ENCODE measurements at regions not wholly inside any gene's neighbourhood (a gene's known extent, or its start where the extent isn't known, plus 50 kb on each side); places are given as distances from the start of the nearest gene placed in this dataset.

DNA sequence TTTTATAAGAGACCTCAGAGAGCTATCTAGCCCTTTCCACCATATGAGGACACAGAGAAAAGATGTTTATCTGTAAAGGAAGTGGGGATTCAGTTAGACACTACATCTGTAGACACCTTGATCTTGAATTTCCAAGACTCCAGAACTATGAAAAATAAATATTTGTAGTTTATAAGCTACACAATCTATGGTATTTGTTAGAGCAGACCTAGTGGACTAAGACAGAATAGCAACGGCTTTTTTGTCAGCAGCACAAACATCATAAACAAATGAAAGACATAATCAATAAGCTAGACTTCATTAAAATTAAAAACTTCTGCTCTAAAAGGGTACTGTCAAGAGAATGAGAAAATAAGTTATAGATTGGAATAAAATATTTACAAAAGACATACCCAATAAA lies 810.1 kb downstream of the FSCB start:
- no peak for DNase-seq (ENCODE audit: low spot score, unreplicated experiment)
- TF ChIP-seq, protein P1, sequence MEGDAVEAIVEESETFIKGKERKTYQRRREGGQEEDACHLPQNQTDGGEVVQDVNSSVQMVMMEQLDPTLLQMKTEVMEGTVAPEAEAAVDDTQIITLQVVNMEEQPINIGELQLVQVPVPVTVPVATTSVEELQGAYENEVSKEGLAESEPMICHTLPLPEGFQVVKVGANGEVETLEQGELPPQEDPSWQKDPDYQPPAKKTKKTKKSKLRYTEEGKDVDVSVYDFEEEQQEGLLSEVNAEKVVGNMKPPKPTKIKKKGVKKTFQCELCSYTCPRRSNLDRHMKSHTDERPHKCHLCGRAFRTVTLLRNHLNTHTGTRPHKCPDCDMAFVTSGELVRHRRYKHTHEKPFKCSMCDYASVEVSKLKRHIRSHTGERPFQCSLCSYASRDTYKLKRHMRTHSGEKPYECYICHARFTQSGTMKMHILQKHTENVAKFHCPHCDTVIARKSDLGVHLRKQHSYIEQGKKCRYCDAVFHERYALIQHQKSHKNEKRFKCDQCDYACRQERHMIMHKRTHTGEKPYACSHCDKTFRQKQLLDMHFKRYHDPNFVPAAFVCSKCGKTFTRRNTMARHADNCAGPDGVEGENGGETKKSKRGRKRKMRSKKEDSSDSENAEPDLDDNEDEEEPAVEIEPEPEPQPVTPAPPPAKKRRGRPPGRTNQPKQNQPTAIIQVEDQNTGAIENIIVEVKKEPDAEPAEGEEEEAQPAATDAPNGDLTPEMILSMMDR (IDR thresholded peaks at IDR 0.05; ENCODE audit: unreplicated experiment): peak; percentile 10
- no peak overlapping the region for H3K27ac Mint-ChIP-seq
- no peaks in the 10 kb centered on the region for H3K36me3 Mint-ChIP-seq (ENCODE audit: insufficient read depth)
- no peak overlapping the region for H3K4me3 Mint-ChIP-seq (ENCODE audit: low read depth)
- no peaks in the 10 kb centered on the region for H3K27me3 Mint-ChIP-seq
- no peaks in the 10 kb centered on the region for H3K4me1 Mint-ChIP-seq (ENCODE audit: low read depth)
- H3K9me3 Mint-ChIP-seq (ENCODE audit: low read depth): peaks cover 3% of the 10 kb centered on the region

DNA sequence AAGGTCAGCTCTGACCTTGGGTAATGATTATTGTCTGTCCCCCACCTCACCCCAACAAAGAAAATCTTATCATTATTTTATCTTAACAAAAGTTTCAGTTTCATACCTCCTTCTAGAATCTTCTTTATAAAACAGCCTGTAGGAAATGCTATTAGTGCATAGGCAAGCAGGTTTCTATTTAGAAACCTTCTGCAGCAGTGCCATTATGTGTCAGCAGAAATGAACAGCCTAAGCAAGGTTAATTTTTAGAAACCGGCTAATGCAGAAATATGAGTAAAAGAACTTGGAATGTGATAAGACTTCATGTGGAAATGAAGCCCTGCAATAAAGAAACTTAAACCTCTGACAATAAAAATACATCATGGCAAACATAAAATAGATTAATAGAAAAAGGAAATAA lies 814.4 kb downstream of the FSCB start:
- no peak for DNase-seq (ENCODE audit: low spot score, unreplicated experiment)
- no peaks in the 10 kb centered on the region for H3K27me3 Mint-ChIP-seq
- no peaks in the 10 kb centered on the region for H3K36me3 Mint-ChIP-seq (ENCODE audit: insufficient read depth)
- no peaks in the 10 kb centered on the region for H3K4me1 Mint-ChIP-seq (ENCODE audit: low read depth)
- TF ChIP-seq, protein P1 (IDR thresholded peaks at IDR 0.05; ENCODE audit: unreplicated experiment): no peak
- H3K27ac Mint-ChIP-seq: no peak overlapping the region
- H3K4me3 Mint-ChIP-seq (ENCODE audit: low read depth): no peak overlapping the region
- H3K9me3 Mint-ChIP-seq (ENCODE audit: low read depth): no peaks in the 10 kb centered on the region

DNA sequence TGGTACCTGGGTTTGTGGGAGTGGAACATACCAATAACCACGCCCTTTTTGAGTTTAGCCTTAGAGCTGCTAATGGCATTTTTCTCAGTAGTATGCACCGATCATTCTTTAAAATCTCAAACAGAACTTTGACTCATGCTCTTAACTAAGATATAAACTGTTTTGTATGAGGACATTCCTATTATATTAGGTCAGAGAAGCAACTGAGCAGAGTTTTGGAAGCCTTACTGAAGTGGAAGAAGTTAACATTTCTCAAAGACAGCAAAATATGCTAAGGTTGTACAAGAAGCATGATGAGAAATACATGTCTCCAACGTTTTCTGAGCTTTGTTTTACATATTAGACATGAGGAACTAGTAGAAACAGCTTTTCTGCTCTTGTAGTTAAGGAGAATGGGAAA lies 819.2 kb downstream of the FSCB start:
- H3K36me3 Mint-ChIP-seq (ENCODE audit: insufficient read depth): no peaks in the 10 kb centered on the region
- DNase-seq (ENCODE audit: low spot score, unreplicated experiment): no peak
- no peaks in the 10 kb centered on the region for H3K9me3 Mint-ChIP-seq (ENCODE audit: low read depth)
- TF ChIP-seq, protein P1 (IDR thresholded peaks at IDR 0.05; ENCODE audit: unreplicated experiment): no peak
- H3K27me3 Mint-ChIP-seq: no peaks in the 10 kb centered on the region
- no peak overlapping the region for H3K4me3 Mint-ChIP-seq (ENCODE audit: low read depth)
- no peak overlapping the region for H3K27ac Mint-ChIP-seq
- H3K4me1 Mint-ChIP-seq (ENCODE audit: low read depth): no peaks in the 10 kb centered on the region

DNA sequence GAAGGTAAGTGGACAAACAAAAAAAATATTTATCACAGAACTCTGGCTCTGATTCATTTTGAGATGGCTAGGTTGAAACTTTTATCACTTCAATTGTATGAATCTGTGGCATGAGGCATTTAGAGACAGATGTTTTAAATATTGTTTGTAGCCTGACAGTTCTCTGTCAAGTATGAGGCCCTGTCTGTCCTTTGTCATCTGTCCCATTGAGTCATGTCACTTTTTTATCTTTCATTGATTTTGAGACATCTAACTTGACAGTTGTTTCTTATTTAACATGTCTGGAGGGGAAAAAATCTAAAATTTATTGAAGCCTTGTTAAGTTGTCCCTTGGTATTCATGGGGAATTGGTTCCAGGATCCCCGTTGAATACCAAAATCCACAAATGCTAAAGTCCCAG lies 829.5 kb downstream of the FSCB start:
- TF ChIP-seq, protein P1 (IDR thresholded peaks at IDR 0.05; ENCODE audit: unreplicated experiment): no peak
- H3K27me3 Mint-ChIP-seq: no peaks in the 10 kb centered on the region
- no peaks in the 10 kb centered on the region for H3K36me3 Mint-ChIP-seq (ENCODE audit: insufficient read depth)
- H3K4me3 Mint-ChIP-seq (ENCODE audit: low read depth): no peak overlapping the region
- peaks cover 4% of the 10 kb centered on the region for H3K9me3 Mint-ChIP-seq (ENCODE audit: low read depth)
- DNase-seq (ENCODE audit: low spot score, unreplicated experiment): no peak
- H3K4me1 Mint-ChIP-seq (ENCODE audit: low read depth): peaks cover 3% of the 10 kb centered on the region
- no peak overlapping the region for H3K27ac Mint-ChIP-seq

DNA sequence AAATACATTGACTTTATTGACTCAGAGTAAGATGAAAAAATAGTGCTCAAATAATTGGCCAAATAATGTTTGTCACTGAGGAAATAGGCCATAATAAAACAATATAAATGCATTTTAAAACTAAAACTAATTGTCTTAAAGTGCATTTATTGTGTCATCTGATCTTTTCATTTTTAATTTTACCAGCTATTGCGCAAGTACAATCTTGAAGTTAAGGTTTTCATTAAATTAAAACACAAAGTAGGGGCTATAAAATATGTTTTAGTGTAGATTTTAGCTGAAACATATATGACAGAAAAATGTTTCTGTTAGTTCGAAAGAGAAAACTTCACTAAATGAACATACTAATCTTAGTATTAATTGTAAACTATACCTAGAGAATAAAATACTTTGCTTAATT lies 832.8 kb downstream of the FSCB start:
- Mint-ChIP-seq H3K4me1 (ENCODE audit: low read depth) (peaks cover 3% of the 10 kb centered on the region), H3K27ac (no peak overlapping the region), H3K36me3 (ENCODE audit: insufficient read depth) (peaks cover 1% of the 10 kb centered on the region), H3K9me3 (ENCODE audit: low read depth) (peaks cover 20% of the 10 kb centered on the region), H3K4me3 (ENCODE audit: low read depth) (no peak overlapping the region), H3K27me3 (no peaks in the 10 kb centered on the region)
- DNase-seq (ENCODE audit: low spot score, unreplicated experiment): no peak
- TF ChIP-seq, protein P1 (IDR thresholded peaks at IDR 0.05; ENCODE audit: unreplicated experiment): no peak
